Lung microvascular endothelial cell (primary cell): ENCODE measurements at regions not wholly inside any gene's neighbourhood (a gene's known extent, or its start where the extent isn't known, plus 50 kb on each side); places are given as distances from the start of the nearest gene placed in this dataset.

Source experiments
- DNase-seq, 2 donors: peaks; one replicate each; pipeline versions ENCODE4 v3.0.0 to v3.0.0-alpha.2; 2010; ENCODE audit warnings: low read depth in 2 of 2

DNA sequence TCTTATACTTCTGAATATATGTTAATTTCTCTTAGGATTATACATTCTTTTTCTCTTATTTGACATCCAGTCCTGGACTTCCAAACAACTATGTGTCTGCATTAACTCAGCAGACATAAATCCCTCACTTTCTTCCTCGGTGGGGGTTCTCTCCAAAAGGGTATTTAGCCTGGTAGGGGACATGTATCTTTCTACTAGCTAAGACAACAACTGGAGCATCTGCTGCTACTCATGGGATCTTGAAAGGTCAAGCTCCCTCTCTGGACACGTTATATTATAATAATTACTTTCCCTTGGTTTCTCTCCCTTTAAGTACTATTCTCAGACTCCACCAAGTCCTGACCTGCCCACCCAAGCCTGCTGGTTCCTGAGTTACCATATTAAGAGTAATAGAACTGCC is 983.7 kb upstream of the FLRT2 start:
- DNase-seq: no peak

DNA sequence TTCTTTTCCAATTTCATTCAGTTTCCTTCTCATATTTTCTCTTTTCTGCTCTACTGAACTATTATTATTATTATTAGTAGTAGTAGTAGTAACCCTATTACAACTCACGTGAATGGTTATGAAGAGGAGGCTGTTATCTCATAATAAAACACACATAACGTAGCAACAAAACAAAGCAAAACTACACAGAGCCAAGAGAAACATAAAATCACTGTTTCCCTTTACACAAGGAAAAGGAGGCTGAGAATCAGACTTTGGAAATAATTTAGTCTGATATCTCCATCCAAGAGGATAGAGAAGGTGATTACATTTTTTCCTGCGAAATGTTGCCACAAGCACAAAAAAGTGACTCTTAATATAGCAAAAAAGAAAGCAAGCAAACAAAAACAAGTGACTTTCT is 975.8 kb upstream of the FLRT2 start:
- peak in 1 of 2 donors; percentile 83 for DNase-seq

DNA sequence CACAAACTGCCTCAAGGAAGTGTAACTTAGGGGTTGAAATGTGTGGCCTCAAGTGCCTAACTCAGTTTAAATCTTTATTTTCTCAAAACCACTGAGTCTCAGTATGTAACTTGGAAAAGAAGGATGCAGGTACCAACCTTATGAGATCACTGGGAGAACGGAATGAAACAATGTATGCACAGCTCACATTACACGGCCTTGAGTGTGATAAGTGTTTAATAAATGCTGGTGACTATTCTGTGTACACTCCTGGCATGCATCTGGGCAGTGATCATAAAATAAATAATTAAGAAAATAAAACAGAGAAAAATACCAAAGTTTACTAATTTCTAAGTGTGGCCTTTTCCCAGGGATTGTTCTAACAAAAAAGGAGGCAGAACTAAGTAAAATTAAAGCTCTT is 974.5 kb upstream of the FLRT2 start:
- DNase-seq: no peak

DNA sequence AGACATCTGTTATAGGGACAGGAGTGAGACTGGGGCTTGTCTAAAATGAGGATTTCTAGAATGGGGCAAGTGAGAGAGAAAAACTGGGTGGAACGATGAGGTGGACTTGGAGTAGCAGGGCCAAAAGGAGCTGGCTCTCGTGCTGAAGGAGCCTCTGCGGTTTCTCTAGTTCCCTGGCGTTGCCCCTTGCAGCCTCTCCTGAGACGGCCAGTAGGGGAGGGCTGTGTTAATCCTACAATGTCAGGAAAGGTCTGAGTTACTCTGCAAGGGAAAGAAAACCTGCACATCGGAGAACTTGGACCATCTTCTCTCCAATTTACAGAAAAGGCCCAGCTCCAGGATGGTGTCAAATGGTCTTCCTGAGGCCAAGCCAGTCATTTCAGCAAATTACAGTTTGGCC is 963.8 kb upstream of the FLRT2 start:
- no peak for DNase-seq

GRCh38 chr14:84575681-84576080 is 954.3 kb upstream of the FLRT2 start:
- no peak for DNase-seq

- no peak for DNase-seq
Measured at GRCh38 chr14:84579292-84579691, 950.7 kb upstream of the FLRT2 start.

DNA sequence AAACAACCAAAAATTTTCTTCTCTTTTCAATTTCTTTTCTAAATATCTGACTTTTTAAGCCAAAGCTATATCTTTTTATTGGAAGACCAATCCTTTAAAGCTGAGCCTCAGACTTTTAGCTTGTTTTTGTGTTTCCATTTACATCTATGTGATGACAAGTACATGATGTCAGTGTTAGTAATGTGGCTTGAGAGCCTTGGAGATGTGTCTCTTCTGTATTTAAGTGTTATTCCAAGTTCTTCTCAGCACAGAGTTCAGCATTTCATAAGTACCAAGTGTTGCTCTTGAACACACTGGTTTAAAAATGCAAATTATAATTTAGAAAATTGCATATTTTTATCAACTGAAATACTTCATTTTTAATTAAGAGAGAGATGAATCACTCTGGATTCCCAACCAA is 948.9 kb upstream of the FLRT2 start:
- DNase-seq: no peak

DNA sequence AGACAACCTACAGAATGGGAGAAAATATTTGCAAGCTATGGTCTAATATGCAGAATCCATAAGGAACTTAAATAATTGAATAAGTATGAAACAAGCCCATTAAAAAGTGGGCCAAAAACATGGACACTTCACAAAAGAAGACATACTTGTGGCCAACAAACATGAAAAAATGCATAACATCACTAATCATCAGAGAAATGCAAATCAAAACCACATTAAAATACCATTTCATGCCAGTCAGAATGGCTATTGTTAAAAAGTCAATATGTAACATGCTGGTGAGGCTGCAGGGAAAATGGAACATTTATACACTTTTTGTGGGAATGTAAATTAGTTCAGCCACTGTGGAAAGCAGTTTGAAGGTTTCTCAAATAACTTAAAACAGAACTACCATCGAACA is 945.4 kb upstream of the FLRT2 start:
- DNase-seq: no peak

GRCh38 chr14:84591827-84592445 is 938.0 kb upstream of the FLRT2 start:
- DNase-seq: peak in 1 of 2 donors; percentile 46

DNA sequence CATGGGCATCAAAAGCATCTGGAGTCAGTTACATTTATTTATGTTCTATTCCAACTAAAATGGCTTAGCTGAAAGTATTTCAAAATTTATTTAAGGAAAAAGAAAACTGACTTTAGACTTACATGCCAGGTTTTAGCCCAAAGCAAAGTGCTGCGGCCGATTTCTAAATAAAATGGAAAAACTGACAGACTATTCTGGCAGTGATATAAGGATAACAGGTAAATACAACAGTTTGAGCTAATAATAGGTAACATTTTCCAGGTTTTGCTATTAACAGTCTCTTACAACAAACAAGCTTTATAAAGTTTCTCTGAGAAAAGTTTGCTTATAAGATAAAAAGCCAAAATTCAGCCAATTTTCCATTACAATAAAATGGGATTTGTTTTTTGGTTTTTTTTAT is 937.2 kb upstream of the FLRT2 start:
- DNase-seq: peak in 1 of 2 donors; percentile 51

DNA sequence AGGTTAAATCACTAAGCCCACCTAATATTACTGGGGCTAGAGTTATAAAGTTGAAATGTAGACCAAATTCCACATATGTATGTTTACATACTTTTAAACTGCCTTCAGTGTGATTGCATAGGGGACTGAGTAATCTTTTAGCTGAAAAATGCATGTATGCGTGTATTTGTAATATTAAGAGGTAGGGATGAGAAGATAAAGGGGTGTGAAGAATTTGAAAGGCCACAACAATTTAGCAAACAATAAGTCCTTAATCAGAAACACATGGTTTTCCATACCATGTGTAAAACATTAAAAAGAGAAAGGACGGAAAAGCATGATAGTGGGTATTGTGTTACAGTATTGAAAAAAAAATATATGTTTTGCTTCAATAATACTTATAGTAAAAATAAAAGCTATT is 919.9 kb upstream of the FLRT2 start:
- DNase-seq: no peak

- DNase-seq: peak in 1 of 2 donors; percentile 14
Measured at GRCh38 chr14:84622357-84622756, 907.6 kb upstream of the FLRT2 start.

DNA sequence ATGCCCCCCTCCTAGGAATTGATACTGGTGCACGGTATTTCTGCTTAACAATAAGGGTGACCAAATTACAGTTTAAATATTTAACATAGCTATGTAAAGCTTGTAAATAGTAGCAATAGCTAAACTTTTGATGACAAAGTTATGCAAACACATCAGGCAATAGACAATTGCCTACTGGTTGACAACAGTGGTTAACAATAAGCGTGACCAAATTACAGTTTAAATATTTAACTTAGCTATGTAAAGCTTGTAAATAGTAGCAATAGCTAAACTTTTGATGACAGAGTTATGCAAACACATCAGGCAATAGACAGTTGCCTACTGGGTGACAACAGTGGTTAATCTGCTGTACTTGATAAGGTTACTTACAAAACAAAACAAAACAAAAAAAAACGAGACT is 886.5 kb upstream of the FLRT2 start:
- no peak for DNase-seq

- DNase-seq: no peak
Measured at GRCh38 chr14:84646786-84647500, 883.0 kb upstream of the FLRT2 start.

DNA sequence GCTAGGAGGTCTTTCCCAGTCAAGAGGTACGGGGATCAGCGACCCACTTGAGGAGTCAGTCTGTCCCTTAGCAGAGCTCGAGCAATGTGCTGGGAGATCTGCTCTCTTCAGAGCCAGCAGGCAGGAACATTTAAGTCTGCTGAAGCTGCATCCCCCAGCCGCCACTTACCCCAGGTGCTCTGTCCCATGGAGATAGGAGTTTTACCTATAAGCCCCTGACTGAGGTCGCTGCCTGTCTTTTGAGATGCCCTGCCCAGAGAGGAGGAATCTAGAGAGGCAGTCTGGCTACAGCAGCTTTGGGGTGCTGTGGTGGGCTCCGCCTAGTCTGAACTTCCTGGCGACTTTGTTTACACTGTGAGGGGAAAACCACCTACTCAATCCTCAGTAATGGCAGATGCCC is 874.9 kb upstream of the FLRT2 start:
- no peak for DNase-seq

DNA sequence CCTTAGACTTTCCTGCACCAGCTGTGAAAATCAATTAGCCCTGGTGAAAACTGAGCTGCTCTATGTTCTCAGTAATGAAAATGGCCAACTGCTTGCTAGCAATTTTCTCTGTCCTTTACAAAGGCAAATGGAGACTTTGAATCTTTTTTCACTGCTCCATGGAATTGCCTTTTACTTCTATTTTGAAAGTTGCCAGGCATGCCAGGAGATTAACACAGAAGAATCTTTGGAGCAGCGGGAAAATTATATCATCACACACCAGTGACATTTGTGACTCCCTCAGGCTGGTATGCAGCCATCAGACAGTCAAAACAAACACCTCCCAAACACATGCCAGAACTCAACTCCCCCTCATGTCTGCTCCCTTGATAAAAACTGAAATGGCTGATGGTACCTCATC is 872.0 kb upstream of the FLRT2 start:
- no peak for DNase-seq

DNA sequence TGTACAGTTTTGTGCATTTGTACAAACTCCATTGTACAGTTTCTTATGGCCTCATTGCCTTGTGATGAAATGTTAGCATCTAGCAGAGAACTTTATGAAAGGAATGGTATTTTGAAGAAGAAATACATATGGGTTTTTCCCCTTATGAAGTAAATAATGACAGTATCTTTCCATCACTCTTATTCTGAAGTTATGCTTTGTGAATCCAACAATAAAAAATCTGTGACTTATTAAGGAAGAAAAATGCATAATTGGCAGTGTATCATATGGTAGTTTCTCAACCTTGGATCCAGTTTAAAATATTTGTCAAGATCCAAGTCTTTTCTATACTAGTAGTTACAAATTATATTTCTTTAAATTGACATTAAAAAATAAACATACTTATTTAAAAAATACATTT is 859.1 kb upstream of the FLRT2 start:
- DNase-seq: no peak

DNA sequence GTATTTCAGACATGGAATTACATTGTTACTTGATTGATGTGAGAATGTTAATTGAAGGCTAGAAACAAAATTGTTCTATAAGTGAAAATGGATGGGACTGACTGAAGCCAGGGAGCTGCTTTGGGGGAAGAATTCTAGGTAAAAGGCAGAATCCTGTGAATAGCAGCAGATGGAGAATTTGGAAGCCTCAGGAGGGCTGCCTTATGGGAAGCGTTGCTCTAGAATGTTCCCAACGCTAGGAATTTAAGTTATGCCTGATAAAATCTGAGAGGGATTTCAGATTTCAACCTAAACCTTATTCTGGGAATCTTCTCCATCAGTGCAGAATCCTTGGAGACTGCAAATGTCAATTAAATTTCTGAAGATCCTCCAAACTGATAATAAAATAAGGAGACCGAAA is 858.2 kb upstream of the FLRT2 start:
- no peak for DNase-seq

DNA sequence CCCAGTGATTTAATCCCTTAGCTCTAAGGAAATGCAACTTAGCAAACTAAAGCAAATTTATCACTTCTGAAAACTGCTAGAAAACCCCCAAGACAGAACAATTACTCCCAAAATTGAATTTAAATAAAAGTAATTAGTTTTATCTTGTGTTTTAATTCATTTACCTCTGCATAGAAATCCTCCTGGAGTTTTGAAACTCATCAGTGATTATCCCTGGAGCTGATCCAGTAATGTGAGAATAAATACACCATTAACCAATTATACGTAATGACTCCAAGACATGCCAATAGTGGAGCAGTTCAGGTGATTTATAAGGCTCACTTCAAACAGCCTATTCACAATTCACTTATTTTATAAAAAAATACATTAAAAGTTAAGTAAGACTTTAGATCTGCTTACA is 855.3 kb upstream of the FLRT2 start:
- DNase-seq: no peak

DNA sequence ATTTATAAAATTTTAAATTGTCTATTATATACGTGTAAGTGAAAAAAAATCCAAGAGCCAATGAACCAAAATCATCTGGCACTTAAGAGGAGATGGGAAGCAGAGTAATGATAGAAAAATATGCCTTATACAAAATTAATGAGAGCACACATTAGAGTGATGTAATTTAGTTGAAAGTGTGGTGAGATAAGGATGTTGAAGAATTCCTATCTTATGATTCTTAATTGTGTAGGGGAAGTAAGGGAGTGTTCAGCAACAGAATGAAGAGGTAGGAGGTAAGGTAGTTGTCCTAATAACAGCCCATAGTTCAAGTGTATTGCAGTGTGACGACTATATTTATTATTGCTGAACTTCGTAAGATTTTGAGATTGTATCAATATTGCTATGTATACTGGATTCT is 843.4 kb upstream of the FLRT2 start:
- DNase-seq: no peak

DNA sequence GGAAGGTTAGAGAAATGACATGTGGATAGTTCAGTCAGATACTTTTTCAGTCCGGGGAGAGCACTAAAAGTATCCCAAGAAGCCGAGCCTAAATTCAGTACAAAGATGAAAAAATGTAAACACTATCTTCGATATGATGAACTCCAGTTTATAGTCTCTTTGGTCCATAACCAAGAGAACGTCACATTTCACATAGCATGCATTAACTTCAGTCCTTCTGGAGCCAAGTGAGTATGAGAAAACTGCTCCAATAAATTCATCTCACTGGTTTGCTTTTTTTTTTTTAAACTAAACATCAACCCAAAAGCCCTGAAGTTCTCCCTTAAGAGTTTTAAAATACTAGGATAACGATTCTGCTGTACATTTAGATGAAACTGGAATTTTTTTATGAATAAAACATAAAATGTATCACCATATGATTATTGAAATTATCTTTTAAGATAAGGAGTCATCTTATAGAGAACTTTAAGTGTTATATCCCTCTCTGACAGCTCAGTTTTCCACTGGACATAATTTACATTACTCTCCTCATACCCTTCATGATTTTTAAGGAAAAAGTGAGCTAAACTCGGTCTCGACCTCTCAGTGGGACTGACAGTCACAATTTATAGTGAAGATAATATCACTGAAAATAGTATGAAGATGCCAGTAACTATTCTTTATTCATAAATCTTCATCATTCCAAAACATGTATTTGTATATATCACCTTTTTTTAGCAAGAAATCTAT is 841.5 kb upstream of the FLRT2 start:
- DNase-seq: no peak

DNA sequence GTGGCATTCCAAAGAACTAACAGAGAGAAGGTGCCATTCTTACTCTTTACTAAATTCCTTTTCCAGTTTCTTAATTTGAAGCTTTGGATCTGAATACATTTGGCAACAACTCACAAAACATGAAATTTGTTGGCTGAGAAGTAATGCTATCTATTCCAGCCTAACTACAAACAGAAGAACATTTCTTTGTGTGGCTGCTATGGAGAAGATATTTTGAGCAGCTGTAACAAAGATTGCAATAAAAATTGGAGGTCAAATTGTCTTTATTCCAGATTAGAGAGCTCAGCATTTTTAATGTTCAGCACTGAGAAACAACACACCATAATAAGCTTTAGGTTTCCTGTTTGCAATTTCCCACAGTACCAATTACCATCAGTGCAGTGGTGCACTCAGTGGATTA is 835.8 kb upstream of the FLRT2 start:
- no peak for DNase-seq

DNA sequence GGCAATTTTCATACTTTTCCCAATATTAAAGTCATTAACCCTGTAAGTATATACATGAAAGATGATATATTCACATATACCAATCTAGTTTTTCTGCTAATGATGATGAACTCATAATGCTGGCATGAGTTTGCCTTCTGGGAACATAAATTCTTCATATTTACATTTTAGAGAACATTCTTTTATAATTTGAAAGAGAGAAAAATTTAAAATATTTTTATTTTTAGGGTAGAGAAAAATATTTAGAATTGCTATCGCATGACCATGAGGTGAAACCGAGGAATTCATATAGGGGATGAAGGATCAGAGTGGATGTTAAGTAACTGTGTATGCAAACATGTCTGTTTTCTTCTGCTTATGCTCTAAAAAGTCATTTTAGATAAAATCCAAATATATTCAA is 825.3 kb upstream of the FLRT2 start:
- DNase-seq: no peak
